HEK293 (cell line): ENCODE measurements at regions not wholly inside any gene's neighbourhood (a gene's known extent, or its start where the extent isn't known, plus 50 kb on each side); places are given as distances from the start of the nearest gene placed in this dataset.

Experiments used
- CTCF ChIA-PET: fragments of 350-600 bp; formaldehyde crosslinking; extraction: SDS; loops from one replicate; lab custom pipeline; 2021; ENCODE audit warnings: antibody characterized with exemption; lab: Yijun Ruan, JAX
- POLR2A ChIA-PET: fragments of 300-600 bp; formaldehyde crosslinking; extraction: SDS; loops from one replicate; lab custom pipeline; 2020; ENCODE audit warnings: antibody characterized with exemption, inconsistent platforms; lab: Yijun Ruan, JAX
- H3K27ac ChIP-seq: fragments of 200-500 bp; sonication (Bioruptor generic); 2 replicates; pipeline ENCODE4 v1.5.1; 2014; ENCODE audit warnings: low read depth, low read length, control low read depth, inconsistent platforms; ENCODE audit errors: extremely low read depth
- H3K36me3 ChIP-seq, 2 experiments: fragments of 200-500 bp in 1 of 2; sonication (Bioruptor generic) in 1 of 2; 1 replicate in 1 of 2; 2 replicates in 1 of 2; pipeline ENCODE4 v1.5.1; 2014 to 2017; ENCODE audit warnings: inconsistent platforms in 2 of 2, low read length in 2 of 2; ENCODE audit not compliant: control insufficient read depth in 2 of 2, insufficient read depth in 1 of 2
- H3K4me1 ChIP-seq: fragments of 200-500 bp; sonication (Bioruptor generic); 2 replicates; pipeline ENCODE4 v1.5.1; 2014; ENCODE audit warnings: mild to moderate bottlenecking, low read length, inconsistent platforms; ENCODE audit not compliant: control insufficient read depth, insufficient read depth
- H3K4me3 ChIP-seq: 2 replicates; pipeline ENCODE4 v1.5.1; 2011; ENCODE audit warnings: low read depth, mild to moderate bottlenecking, control low read depth, low read length, moderate library complexity
- H3K9me3 ChIP-seq: fragments of 200-500 bp; sonication (Bioruptor generic); 2 replicates; pipeline ENCODE4 v1.5.1; 2014; ENCODE audit warnings: low read depth, low read length, inconsistent platforms; ENCODE audit not compliant: control insufficient read depth, insufficient read depth
- BCL11A ChIP-seq: fragments of 450-650 bp; formaldehyde crosslinking; IDR thresholded peaks from 2 replicates; pipeline ENCODE4 v1.5.1; 2016; ENCODE audit warnings: low read depth, missing biosample characterization, missing genetic modification characterization
- GFI1B ChIP-seq: fragments of 450-650 bp; formaldehyde crosslinking; IDR thresholded peaks from 2 replicates; pipeline ENCODE4 v1.5.1; 2016; ENCODE audit warnings: missing biosample characterization, missing genetic modification characterization
- KLF7 ChIP-seq: fragments of 450-650 bp; formaldehyde crosslinking; IDR thresholded peaks from 2 replicates; pipeline ENCODE4 v1.5.1; 2016; ENCODE audit warnings: missing biosample characterization, missing genetic modification characterization, borderline replicate concordance
- MYNN ChIP-seq: fragments of 450-650 bp; formaldehyde crosslinking; IDR thresholded peaks from 2 replicates; pipeline ENCODE4 v1.5.1; 2016; ENCODE audit warnings: missing biosample characterization, missing genetic modification characterization, borderline replicate concordance
- ZBTB20 ChIP-seq: fragments of 450-650 bp; formaldehyde crosslinking; IDR thresholded peaks from 2 replicates; pipeline ENCODE4 v1.5.1; 2016; ENCODE audit warnings: missing biosample characterization, missing genetic modification characterization
- ZNF2 ChIP-seq: fragments of 450-650 bp; formaldehyde crosslinking; IDR thresholded peaks from 2 replicates; pipeline ENCODE4 v1.5.1; 2016; ENCODE audit warnings: missing biosample characterization, missing genetic modification characterization
- ZNF530 ChIP-seq: fragments of 450-650 bp; formaldehyde crosslinking; IDR thresholded peaks from 2 replicates; pipeline ENCODE4 v1.5.1; 2016; ENCODE audit warnings: low read depth, missing biosample characterization, missing genetic modification characterization
- ZNF544 ChIP-seq: fragments of 450-650 bp; formaldehyde crosslinking; IDR thresholded peaks from 2 replicates; pipeline ENCODE4 v1.5.0; 2017; ENCODE audit warnings: missing biosample characterization, missing genetic modification characterization
- ZNF555 ChIP-seq: fragments of 450-650 bp; formaldehyde crosslinking; conservative IDR thresholded peaks from 2 replicates; pipeline ENCODE4 v1.5.1; 2017; ENCODE audit warnings: missing biosample characterization, mild to moderate bottlenecking, missing genetic modification characterization, inconsistent platforms
- ZNF596 ChIP-seq: fragments of 450-650 bp; IDR thresholded peaks from 2 replicates; pipeline ENCODE4 v1.5.0; 2018; ENCODE audit warnings: missing biosample characterization, mild to moderate bottlenecking, missing genetic modification characterization, moderate library complexity
- ZNF629 ChIP-seq: fragments of 450-650 bp; formaldehyde crosslinking; IDR thresholded peaks from 2 replicates; pipeline ENCODE4 v1.5.1; 2017; ENCODE audit warnings: missing biosample characterization, missing genetic modification characterization
- ZNF776 ChIP-seq: fragments of 450-650 bp; formaldehyde crosslinking; IDR thresholded peaks from 2 replicates; pipeline ENCODE4 v1.5.0; 2017; ENCODE audit warnings: missing biosample characterization, missing genetic modification characterization, borderline replicate concordance
- TF ChIP-seq, protein P1 (sequence below): fragments of 450-650 bp; formaldehyde crosslinking; IDR thresholded peaks from 2 replicates; pipeline ENCODE4 v1.5.1; 2016; ENCODE audit warnings: missing biosample characterization, missing genetic modification characterization
- TF ChIP-seq, protein P2 (sequence below): fragments of 450-650 bp; formaldehyde crosslinking; IDR thresholded peaks from 2 replicates; pipeline ENCODE4 v1.5.1; 2016; ENCODE audit warnings: missing biosample characterization, missing genetic modification characterization
- TF ChIP-seq, protein P3 (sequence below): fragments of 450-650 bp; formaldehyde crosslinking; IDR thresholded peaks from 2 replicates; pipeline ENCODE4 v1.5.1; 2017; ENCODE audit warnings: missing biosample characterization, missing genetic modification characterization
- TF ChIP-seq, protein P4 (sequence below): fragments of 450-650 bp; formaldehyde crosslinking; IDR thresholded peaks from 2 replicates; pipeline ENCODE4 v1.5.1; 2016; ENCODE audit warnings: missing biosample characterization, missing genetic modification characterization, borderline replicate concordance
- TF ChIP-seq, protein P5 (sequence below): fragments of 450-650 bp; formaldehyde crosslinking; IDR thresholded peaks from 2 replicates; pipeline ENCODE4 v1.5.1; 2016; ENCODE audit warnings: missing biosample characterization, missing genetic modification characterization, borderline replicate concordance

DNA sequence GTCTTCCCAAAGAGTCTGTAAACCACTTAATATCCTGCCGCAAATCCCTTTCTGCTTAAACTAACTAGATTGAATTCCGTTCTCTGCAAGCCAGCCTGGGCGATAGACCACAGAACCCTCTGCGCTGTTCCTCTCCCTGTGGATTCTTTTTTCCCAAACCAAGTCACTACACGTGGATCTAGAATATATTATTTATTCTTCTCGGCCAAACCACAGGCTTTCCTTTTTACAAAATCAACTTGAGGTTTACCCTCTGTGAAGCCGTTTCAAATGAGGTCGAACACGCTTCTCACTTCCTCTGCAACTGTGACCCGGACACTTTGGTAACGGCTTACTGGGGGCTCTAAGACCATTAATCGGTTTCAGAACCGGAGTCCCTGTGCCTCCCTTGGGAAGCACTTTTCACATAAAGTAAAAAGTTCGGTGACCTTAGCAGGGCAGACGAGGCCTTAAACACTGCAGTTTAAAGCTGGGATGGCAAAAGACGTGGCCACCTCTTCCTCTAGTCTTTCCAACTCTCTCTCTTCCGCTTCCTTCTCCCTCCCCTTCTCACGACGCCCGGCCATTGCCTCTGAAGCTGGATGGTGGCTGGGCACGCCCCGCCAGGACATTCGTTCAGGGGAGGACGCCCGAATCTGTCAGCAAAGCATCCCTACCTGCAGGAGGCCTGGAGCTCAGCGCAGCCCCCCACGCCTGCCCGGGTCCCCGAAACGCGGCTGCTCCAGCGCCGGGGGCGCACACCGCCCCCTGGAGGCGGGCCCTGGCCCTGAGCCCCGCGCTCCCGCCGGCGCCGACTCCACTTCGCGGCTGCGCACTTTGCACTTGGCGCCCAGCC lies 55.0 kb upstream of the FOXC1 start:
- ChIA-PET POLR2A (no interaction called here), CTCF (interaction anchor here (0.6 kb wide), 1 partner anchor 1215 kb away, joined by 3 read pairs; no protein-coding TSS in a partner anchor)
- Histone ChIP-seq H3K4me3 (no peak overlapping the region), H3K4me1 (no peaks in the 10 kb centered on the region), H3K27ac (no peak overlapping the region), H3K9me3 (no peaks in the 10 kb centered on the region), H3K36me3 (no peaks in the 10 kb centered on the region)
- TF ChIP-seq ZNF629 (tag by site-specific recombination): no peak
- TF ChIP-seq ZNF2: no peak
- TF ChIP-seq, protein P1, sequence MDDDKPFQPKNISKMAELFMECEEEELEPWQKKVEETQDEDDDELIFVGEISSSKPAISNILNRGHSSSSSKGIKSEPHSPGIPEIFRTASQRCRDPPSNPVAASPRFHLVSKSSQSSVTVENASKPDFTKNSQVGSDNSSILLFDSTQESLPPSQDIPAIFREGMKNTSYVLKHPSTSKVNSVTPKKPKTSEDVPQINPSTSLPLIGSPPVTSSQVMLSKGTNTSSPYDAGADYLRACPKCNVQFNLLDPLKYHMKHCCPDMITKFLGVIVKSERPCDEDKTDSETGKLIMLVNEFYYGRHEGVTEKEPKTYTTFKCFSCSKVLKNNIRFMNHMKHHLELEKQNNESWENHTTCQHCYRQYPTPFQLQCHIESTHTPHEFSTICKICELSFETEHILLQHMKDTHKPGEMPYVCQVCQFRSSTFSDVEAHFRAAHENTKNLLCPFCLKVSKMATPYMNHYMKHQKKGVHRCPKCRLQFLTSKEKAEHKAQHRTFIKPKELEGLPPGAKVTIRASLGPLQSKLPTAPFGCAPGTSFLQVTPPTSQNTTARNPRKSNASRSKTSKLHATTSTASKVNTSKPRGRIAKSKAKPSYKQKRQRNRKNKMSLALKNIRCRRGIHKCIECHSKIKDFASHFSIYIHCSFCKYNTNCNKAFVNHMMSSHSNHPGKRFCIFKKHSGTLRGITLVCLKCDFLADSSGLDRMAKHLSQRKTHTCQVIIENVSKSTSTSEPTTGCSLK: no peak
- no peak for TF ChIP-seq ZBTB20 (tag by site-specific recombination)
- TF ChIP-seq, protein P2, sequence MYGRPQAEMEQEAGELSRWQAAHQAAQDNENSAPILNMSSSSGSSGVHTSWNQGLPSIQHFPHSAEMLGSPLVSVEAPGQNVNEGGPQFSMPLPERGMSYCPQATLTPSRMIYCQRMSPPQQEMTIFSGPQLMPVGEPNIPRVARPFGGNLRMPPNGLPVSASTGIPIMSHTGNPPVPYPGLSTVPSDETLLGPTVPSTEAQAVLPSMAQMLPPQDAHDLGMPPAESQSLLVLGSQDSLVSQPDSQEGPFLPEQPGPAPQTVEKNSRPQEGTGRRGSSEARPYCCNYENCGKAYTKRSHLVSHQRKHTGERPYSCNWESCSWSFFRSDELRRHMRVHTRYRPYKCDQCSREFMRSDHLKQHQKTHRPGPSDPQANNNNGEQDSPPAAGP (tag by site-specific recombination): no peak
- TF ChIP-seq BCL11A (tag by site-specific recombination): no peak
- TF ChIP-seq KLF7 (tag by site-specific recombination): no peak
- TF ChIP-seq, protein P3, sequence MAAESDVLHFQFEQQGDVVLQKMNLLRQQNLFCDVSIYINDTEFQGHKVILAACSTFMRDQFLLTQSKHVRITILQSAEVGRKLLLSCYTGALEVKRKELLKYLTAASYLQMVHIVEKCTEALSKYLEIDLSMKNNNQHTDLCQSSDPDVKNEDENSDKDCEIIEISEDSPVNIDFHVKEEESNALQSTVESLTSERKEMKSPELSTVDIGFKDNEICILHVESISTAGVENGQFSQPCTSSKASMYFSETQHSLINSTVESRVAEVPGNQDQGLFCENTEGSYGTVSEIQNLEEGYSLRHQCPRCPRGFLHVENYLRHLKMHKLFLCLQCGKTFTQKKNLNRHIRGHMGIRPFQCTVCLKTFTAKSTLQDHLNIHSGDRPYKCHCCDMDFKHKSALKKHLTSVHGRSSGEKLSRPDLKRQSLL: no peak
- no peak for TF ChIP-seq GFI1B (tag by site-specific recombination)
- TF ChIP-seq, protein P4, sequence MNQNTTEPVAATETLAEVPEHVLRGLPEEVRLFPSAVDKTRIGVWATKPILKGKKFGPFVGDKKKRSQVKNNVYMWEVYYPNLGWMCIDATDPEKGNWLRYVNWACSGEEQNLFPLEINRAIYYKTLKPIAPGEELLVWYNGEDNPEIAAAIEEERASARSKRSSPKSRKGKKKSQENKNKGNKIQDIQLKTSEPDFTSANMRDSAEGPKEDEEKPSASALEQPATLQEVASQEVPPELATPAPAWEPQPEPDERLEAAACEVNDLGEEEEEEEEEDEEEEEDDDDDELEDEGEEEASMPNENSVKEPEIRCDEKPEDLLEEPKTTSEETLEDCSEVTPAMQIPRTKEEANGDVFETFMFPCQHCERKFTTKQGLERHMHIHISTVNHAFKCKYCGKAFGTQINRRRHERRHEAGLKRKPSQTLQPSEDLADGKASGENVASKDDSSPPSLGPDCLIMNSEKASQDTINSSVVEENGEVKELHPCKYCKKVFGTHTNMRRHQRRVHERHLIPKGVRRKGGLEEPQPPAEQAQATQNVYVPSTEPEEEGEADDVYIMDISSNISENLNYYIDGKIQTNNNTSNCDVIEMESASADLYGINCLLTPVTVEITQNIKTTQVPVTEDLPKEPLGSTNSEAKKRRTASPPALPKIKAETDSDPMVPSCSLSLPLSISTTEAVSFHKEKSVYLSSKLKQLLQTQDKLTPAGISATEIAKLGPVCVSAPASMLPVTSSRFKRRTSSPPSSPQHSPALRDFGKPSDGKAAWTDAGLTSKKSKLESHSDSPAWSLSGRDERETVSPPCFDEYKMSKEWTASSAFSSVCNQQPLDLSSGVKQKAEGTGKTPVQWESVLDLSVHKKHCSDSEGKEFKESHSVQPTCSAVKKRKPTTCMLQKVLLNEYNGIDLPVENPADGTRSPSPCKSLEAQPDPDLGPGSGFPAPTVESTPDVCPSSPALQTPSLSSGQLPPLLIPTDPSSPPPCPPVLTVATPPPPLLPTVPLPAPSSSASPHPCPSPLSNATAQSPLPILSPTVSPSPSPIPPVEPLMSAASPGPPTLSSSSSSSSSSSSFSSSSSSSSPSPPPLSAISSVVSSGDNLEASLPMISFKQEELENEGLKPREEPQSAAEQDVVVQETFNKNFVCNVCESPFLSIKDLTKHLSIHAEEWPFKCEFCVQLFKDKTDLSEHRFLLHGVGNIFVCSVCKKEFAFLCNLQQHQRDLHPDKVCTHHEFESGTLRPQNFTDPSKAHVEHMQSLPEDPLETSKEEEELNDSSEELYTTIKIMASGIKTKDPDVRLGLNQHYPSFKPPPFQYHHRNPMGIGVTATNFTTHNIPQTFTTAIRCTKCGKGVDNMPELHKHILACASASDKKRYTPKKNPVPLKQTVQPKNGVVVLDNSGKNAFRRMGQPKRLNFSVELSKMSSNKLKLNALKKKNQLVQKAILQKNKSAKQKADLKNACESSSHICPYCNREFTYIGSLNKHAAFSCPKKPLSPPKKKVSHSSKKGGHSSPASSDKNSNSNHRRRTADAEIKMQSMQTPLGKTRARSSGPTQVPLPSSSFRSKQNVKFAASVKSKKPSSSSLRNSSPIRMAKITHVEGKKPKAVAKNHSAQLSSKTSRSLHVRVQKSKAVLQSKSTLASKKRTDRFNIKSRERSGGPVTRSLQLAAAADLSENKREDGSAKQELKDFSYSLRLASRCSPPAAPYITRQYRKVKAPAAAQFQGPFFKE: no peak
- no peak for TF ChIP-seq MYNN (tag by site-specific recombination)
- TF ChIP-seq ZNF555 (tag by site-specific recombination): no peak
- TF ChIP-seq ZNF776 (tag by site-specific recombination): no peak
- no peak for TF ChIP-seq ZNF544 (tag by site-specific recombination)
- TF ChIP-seq ZNF530: no peak
- TF ChIP-seq ZNF596: no peak
- TF ChIP-seq, protein P5, sequence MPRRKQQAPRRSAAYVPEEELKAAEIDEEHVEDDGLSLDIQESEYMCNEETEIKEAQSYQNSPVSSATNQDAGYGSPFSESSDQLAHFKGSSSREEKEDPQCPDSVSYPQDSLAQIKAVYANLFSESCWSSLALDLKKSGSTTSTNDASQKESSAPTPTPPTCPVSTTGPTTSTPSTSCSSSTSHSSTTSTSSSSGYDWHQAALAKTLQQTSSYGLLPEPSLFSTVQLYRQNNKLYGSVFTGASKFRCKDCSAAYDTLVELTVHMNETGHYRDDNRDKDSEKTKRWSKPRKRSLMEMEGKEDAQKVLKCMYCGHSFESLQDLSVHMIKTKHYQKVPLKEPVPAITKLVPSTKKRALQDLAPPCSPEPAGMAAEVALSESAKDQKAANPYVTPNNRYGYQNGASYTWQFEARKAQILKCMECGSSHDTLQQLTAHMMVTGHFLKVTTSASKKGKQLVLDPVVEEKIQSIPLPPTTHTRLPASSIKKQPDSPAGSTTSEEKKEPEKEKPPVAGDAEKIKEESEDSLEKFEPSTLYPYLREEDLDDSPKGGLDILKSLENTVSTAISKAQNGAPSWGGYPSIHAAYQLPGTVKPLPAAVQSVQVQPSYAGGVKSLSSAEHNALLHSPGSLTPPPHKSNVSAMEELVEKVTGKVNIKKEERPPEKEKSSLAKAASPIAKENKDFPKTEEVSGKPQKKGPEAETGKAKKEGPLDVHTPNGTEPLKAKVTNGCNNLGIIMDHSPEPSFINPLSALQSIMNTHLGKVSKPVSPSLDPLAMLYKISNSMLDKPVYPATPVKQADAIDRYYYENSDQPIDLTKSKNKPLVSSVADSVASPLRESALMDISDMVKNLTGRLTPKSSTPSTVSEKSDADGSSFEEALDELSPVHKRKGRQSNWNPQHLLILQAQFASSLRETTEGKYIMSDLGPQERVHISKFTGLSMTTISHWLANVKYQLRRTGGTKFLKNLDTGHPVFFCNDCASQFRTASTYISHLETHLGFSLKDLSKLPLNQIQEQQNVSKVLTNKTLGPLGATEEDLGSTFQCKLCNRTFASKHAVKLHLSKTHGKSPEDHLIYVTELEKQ (tag by site-specific recombination): no peak
